ENCODE measurements at regions not wholly inside any gene's neighbourhood (a gene's known extent, or its start where the extent isn't known, plus 50 kb on each side); places are given as distances from the start of the nearest gene placed in this dataset.

DNA sequence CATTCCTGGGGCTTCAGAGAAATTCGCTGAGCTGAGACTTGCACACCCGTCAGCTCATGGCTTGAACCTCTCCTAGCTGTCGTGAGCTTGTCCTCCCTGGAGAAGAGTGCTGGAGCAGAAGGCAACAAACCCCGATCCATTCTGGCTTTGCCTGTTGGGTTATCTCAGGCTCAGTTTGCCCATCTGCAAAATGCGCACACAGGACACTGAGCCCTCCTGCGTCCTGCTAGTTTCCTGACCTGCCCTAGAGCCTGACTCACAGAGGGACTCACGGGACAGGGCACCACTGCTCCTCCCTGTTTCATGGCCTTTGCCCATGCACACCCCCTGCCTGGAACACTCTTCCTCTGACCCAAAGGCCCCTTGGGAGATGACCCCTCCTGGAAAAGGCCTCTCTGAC is 365.0 kb downstream of the MN1 start:
- no peak for DNase-seq

DNA sequence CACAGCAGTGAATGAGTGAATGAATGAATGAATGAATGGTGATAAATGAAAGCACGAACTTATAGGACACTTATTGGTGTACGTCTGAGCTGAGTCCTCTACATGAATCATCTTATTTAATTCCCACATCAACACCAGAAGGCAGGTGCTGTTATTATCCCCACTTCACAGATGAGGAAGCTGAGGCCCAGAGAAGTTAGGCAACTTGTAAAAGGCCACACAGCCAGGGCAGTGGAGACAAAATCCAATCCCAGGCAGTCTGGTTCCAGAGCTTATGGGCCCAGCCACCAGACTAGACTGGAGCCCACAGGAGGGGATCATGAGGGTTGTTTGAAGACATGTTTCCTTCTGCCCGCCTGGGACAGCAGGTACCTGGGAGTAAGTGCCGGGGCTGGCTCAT is 364.0 kb downstream of the MN1 start:
- DNase-seq, result no peak

DNA sequence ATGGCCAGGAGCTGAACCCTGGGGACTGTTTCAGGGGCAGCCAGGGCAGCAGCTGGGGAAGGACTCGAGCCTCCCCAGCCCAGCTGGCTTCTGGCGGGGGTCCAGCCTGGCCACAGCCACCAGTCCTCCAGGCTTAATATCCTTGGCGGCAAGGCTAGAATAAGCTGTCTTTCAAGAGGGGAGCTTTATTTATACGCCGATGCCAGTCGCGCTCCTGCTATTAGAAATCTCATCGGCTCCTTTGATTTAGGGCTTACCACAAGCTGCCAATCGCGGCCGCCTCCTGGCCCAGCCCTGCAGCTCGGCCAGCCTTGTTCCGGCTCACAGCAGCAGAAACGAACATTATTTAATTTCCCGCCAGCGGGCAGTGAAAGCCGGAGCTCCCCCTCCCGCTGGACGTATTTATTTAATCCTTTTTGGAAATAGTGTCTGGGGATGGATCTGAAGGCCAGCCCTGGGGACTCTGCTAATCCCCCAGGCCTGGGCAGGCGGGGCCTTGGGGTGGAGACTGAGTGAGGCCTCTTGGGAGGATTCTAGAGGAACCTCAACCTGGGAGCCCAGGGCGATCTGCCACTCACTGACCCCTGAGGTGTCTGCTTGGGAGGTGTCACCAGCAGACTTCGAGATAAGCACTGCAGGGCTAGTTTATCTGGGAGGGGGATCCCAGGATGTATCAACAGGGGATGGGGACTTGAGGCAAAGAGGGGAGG is 363.1 kb downstream of the MN1 start:
- DNase-seq, result no peak

- DNase-seq, result no peak
These were observed 362.4 kb downstream of the MN1 start for GRCh38 chr22:27439131-27439530.

- DNase-seq, result no peak
These were observed 361.2 kb downstream of the MN1 start for GRCh38 chr22:27440304-27440865.

DNA sequence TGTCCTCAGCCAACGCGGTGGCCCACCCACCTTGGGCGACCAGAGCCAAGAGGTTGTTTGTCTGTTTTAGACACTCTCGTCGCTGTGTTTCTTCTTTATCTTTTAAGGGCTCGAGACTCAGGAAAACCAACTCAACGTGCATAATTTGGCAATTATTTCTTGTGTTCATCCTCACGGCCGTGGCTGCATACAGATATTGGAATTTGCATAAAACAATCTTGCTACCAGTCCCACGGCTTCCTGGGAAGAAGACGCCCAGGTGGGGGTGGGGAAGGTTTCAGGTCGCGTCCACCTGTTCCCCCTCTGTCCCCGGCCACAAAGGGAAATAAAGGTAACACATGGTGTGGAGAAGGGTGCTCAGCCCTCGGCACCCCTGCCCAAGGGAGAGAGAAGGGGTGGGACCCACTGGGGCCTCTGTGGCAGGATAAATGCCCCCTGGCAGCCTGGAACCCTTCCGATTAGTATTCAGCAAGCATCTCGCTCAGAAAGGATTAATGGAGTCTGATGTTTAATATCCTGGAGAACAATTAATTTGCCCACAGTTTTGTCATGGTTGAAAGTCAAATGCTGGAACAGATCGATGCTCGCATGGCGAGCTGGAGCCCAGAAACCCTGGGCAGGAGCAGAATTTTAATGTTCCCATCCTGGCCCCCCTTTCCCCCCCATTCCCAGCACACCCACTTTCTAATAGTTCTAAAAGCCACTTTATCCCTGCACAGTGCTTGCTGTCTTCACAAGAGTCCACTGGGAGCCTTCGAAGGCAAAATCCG is 359.7 kb downstream of the MN1 start:
- DNase-seq, result no peak

GRCh38 chr22:27443306-27443705 is 358.2 kb downstream of the MN1 start:
- DNase-seq, result no peak

GRCh38 chr22:27445881-27446280 is 355.7 kb downstream of the MN1 start:
- no peak for DNase-seq

DNA sequence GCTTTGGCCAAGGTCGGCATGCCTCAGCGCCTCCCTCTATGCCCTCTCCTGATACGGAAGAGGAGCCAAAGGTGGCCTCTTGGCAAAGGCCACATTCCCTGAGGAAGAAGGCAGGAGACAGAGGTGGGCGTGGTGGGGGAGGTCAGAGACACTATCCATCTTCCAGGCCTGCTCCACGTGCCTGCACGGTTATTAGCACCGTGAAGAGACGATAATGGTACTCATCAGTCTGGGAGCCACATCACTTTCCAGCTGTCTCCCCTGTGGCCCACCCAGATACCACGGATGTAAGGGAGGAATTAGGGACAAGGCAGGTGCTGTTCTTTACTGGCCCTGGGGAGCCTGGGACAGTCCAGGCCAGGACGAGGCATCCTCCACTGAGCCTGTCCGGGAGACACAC is 354.3 kb downstream of the MN1 start:
- DNase-seq, result no peak

GRCh38 chr22:27450448-27450847 is 351.1 kb downstream of the MN1 start:
- DNase-seq, result no peak

DNA sequence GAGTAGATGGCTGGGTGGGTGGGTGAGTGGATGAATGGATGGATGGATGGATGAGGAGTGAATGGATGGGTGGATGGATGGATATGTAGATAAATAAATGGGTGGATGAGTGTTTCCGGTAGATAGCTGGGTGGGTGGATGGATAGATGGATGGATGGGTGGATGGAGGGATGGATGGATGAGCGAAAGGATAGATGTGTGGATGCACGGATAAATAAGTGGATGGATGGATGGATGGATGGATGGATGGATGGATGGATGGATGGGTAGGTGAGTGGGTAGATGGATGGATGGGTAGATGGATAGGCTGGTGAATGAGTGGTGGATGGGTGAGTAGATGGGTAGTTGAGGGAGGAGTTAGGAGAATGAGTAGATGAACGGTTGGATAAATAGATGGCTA is 349.3 kb downstream of the MN1 start:
- DNase-seq, result no peak

- DNase-seq, result no peak
These were observed 348.6 kb downstream of the MN1 start for GRCh38 chr22:27452922-27453321.

- DNase-seq, result no peak
These were observed 347.8 kb downstream of the MN1 start for GRCh38 chr22:27453725-27454124.

DNA sequence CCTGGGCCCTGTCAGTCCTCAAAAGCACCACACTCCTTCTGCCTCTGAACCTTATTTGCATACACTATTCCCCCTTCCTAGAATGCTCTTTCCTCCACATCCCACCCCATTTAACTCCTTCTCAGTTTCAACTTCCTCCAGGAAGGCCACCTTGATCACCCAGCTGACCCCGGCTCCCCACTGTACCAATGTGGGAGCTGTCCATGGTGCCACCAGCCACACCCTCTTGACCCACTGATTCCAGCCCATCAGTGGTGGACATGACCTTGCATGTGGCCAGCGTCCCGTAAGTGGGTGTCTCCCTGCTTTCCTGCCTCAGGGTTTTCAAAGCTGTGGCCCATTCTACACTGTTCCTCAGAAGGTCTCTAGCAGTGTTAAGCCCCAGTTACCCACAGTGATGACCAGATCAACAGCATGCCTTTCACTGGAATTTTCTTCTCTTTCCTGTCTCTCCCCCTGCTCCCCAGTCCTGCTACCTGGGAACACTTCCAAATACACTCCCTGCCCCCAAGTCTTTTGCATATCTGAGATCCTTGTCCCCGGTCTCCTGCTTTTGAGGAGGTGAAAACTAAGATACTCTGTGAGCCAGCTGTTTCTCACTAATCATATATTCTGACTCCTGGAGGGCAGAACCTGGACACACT is 346.6 kb downstream of the MN1 start:
- DNase-seq, result no peak

GRCh38 chr22:27455526-27455925 is 346.0 kb downstream of the MN1 start:
- DNase-seq, result no peak

- no peak for DNase-seq
These were observed 344.7 kb downstream of the MN1 start for GRCh38 chr22:27456696-27457503.

DNA sequence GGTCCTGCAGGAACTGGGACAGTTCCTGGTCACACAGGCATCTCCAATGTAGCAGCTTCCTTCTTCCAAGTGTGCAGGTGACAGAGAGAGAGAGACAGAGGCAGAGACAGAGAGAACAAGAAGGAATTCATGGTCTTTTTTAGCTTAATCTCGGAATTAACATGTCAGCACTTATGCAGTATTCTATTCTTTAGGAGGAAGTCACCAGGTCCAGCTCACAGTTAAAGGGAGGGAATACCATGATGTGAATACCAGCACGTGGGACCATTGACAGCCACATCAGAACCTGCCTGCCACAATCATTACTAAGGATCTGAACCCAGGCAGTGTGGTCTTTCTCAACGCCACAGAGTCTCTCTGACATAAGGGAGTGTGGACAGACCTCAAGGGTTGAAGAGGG is 341.6 kb downstream of the MN1 start:
- DNase-seq, result no peak

DNA sequence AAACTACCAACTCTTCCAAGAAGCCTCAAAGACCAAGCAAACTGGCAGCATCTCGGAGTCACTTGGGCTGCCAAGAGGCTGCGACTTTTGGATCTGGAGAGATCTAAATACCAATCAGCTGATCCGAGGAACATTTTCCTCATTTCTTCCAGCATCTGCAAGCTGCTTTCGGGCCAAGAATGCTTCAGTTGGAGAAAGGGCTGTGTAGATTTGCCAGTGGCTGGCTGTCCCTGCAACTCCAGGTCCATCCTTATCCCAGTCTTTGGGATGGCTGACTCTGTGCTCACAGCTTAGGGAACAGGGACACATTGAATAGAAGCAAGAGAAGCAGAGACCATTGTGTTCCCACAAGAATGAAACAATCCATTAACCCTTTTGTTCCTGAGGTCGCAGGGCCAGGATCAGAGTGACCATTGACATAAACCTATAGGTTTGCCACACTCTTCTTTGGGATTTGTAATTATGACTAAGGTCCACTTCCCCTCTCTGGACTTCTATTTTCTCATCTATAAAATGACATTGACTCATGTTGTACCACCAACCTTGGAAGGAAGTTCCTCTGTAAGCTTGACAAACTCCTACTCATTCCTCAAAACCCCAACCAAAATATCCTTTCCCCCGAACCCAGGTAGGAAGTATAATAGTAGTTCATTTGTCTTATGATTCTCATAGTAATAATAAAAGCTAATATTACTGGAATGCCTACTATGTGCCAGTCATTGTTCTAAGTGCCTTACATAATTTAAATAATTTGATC is 340.8 kb downstream of the MN1 start:
- DNase-seq, result no peak

- DNase-seq, result no peak
These were observed 340.1 kb downstream of the MN1 start for GRCh38 chr22:27461470-27461869.

GRCh38 chr22:27462190-27462589 is 339.4 kb downstream of the MN1 start:
- DNase-seq, result no peak

- no peak for DNase-seq
These were observed 338.4 kb downstream of the MN1 start for GRCh38 chr22:27463121-27463660.

DNA sequence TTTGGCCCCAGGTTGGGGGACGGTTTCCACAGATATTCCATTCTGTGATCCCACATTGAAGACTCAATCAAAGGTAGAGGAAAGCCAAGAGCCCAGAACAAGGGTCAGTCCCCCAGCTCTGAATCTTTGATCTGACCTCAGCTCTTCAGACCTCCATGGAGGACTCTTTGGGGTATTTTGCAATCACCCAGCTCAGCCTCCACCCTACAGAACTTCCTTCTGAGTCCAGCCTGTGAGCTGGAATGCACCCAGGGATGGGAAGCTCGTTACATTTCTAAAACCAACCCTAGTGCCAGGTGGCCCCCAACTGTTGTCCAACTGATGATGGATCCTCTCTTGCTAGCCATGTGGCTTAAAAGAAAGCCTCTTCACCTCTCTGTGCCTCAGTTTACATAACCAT is 335.3 kb downstream of the MN1 start:
- DNase-seq, result no peak

Measured in activated CD4-positive, alpha-beta T cell treated with anti-CD3 and anti-CD28 coated beads, Interleukin-2, amount 50 U/mL, for 16 hours (primary cell).